ENCODE measurements at regions not wholly inside any gene's neighbourhood (a gene's known extent, or its start where the extent isn't known, plus 50 kb on each side); places are given as distances from the start of the nearest gene placed in this dataset.

- DNase-seq, result peak; percentile 26
Observed at GRCh38 chr1:30417001-30417700, 306.2 kb downstream of the MATN1 start.

GRCh38 chr1:30416221-30416820, 307.1 kb downstream of the MATN1 start:
- no peak for DNase-seq

- DNase-seq, result peak; percentile 35
Observed at GRCh38 chr1:30415171-30415940, 308.0 kb downstream of the MATN1 start.

GRCh38 chr1:30414851-30415165, 308.6 kb downstream of the MATN1 start:
- no peak for DNase-seq

- DNase-seq, result peak; percentile 32
Observed at GRCh38 chr1:30414086-30414850, 309.1 kb downstream of the MATN1 start.

GRCh38 chr1:30413606-30414005, 309.8 kb downstream of the MATN1 start:
- peak; percentile 30 for DNase-seq

GRCh38 chr1:30413111-30413440, 310.3 kb downstream of the MATN1 start:
- peak; percentile 15 for DNase-seq

- no peak for DNase-seq
Observed at GRCh38 chr1:30412241-30413110, 310.9 kb downstream of the MATN1 start.

- no peak for DNase-seq
Observed at GRCh38 chr1:30411206-30411605, 312.2 kb downstream of the MATN1 start.

GRCh38 chr1:30410153-30410851, 313.1 kb downstream of the MATN1 start:
- DNase-seq, result peak; percentile 30

GRCh38 chr1:30409476-30410152, 313.8 kb downstream of the MATN1 start:
- DNase-seq, result peak; percentile 5

- peak; percentile 15 for DNase-seq
Observed at GRCh38 chr1:30407865-30408580, 315.4 kb downstream of the MATN1 start.

- DNase-seq, result peak; percentile 45
Observed at GRCh38 chr1:30406996-30407864, 316.2 kb downstream of the MATN1 start.

- no peak for DNase-seq
Observed at GRCh38 chr1:30405631-30406212, 317.7 kb downstream of the MATN1 start.

GRCh38 chr1:30405081-30405480, 318.3 kb downstream of the MATN1 start:
- DNase-seq, result no peak

GRCh38 chr1:30404341-30404740, 319.0 kb downstream of the MATN1 start:
- DNase-seq, result no peak

- DNase-seq, result no peak
Observed at GRCh38 chr1:30403726-30404125, 319.7 kb downstream of the MATN1 start.

GRCh38 chr1:30403061-30403645, 320.2 kb downstream of the MATN1 start:
- DNase-seq, result no peak

GRCh38 chr1:30402031-30402430, 321.4 kb downstream of the MATN1 start:
- DNase-seq, result no peak

Measured in activated CD8-positive, alpha-beta memory T cell treated with anti-CD3 and anti-CD28 coated beads for 24 hours (primary cell).